NCI-H2029 treated with DMSO at 0.1 percent for 48 hours (cell line): ENCODE measurements at regions not wholly inside any gene's neighbourhood (a gene's known extent, or its start where the extent isn't known, plus 50 kb on each side); places are given as distances from the start of the nearest gene placed in this dataset.

Source experiments
- DNase-seq: peaks from one replicate; lab custom pipeline; 2025; lab: John Stamatoyannopoulos, UW

DNA sequence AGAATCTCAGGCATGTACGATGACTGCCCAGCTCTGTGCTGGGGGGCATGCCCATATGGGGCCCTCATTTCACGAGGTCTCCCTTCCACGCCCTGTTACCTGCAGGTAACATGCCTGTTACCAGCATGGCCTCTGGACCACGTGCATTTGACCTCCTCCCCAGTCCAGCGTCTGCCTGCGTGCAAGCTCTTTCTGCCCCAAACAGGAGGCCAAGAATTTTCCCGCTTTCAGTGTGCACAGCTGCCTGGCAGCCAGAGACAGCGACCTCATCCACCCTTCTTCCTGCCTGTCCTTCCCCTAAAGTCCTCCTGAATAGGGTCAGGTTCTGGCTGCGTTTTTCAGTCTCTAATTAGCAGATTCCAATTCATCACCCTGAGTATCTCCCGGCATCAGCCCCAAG, 306.5 kb upstream of the ZFHX3 start:
- DNase-seq, result no peak

- DNase-seq, result no peak
Measured at GRCh38 chr16:73350707-73351452, 303.0 kb upstream of the ZFHX3 start.

GRCh38 chr16:73347500-73348375, 299.8 kb upstream of the ZFHX3 start:
- DNase-seq, result no peak

GRCh38 chr16:73339821-73340220, 291.9 kb upstream of the ZFHX3 start:
- peak; percentile 18 for DNase-seq

DNA sequence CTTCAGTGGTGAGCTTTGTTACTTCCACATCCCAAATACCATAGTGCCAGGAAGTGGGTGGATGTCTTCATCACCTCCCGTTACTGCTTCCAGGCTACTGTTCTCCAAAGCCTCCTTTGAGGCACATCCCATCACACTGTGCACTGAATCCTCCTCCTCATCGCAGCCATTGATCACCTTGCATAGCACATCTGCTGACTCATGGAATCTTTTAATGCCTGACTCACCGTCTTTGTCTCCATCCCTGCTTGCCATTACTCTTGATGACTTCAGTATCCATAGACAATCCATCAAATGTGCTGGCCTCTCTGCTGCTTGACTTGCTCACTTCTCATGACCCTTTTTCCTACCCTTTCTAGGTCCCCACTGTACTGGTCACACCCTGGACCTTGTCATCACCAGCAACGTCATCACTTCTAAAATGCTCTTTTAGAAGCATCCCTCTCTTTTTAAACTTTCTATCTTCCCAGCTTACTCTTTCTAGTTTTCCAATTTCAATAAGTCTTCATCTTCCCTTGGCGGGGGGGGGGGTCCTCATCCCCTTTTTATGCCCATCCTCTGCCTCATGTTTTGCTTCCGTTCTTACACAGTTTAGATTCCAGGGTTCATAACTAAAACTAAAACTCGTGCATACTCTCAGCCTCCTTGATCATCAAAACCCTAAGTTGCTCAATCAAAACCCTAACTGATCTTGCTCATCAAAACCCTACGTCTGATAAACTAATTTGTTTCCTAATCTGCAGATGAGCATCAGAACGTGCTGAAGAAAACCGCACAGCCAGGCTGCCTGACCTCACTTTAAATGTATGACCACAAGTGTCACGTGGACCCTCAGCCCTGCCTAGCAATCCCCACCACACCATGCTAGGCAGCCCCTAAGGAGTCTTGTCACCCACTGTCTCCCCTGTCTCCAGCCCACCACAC, 289.7 kb upstream of the ZFHX3 start:
- no peak for DNase-seq

- DNase-seq, result no peak
Measured at GRCh38 chr16:73329358-73330286, 281.7 kb upstream of the ZFHX3 start.

GRCh38 chr16:73326770-73327470, 279.0 kb upstream of the ZFHX3 start:
- no peak for DNase-seq

GRCh38 chr16:73326221-73326620, 278.3 kb upstream of the ZFHX3 start:
- no peak for DNase-seq

DNA sequence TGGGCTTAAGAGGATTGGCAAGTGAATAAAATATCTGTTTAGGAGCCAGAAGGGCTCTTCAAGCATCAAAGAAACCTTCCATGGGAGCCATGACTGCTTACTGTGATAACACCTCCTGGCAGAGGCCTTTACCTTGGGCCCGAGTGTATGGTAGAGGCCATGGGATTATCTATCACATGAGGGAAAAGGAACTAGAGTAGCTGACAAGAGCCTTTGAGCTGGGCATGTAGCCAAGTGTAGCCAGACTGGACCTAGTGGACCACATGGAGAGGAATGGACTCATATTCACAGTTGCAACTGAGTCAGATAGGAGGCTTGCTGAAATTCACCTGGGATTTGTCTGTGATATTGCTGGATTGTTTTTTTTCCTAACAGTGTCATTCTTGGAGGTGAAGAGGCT, 276.0 kb upstream of the ZFHX3 start:
- peak; percentile 12 for DNase-seq

- no peak for DNase-seq
Measured at GRCh38 chr16:73322856-73323255, 274.9 kb upstream of the ZFHX3 start.

DNA sequence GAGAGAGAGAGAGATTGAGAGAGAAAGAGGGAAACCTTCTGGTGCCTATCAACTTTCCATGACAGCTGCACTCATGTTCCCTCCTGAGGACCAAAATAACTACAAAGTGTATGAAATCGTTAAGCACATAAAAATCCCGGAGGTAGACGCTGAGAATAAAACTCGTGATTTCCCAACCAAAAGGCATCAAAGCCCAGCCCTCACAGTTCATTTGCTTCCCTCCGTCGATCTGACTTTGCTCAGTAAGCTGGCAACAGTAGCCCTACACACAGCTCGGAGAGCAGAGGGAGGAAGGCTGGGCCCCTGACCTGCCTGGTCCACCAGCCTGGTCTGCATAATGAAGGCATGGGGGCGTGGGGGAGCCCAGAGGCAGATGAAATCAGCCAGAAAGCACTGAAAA, 273.9 kb upstream of the ZFHX3 start:
- no peak for DNase-seq

DNA sequence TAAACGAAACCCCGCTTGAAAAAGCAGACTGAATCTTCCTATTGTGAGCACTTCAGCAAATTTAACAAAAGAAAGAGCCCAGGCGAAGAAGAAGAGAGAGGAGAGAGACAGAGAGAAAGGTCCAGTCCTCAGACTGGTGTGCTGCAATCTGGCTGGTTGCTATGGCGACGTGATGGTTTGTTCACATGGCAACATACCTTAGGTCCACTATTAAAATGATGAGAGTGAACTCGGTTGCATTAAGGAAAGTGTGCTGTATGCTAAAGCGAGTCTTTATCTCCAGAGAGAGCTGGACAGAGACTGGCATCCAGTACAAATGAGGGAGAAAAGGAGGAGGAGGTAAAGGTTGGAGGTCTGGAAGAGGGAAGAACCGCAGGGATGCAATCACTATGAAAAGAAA, 271.8 kb upstream of the ZFHX3 start:
- no peak for DNase-seq

DNA sequence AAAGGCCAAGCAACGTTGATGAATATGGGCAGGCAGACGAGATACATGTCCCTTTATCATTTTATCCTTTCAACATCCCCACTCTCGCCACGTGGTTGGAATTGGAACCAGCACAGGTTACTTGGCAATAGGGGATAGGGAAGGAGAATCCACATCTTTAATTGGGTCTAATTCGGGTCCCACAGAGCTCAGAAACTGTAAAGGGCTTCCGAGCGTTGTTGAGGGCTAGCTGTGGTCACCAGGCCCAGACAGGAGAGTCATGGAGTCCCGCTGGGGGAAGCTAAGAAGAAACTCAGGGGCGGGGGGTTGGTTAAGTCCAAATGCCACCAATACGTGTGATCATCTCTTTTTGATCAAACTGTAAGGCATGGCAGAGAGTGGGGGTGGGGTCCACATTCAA, 271.3 kb upstream of the ZFHX3 start:
- DNase-seq, result no peak

DNA sequence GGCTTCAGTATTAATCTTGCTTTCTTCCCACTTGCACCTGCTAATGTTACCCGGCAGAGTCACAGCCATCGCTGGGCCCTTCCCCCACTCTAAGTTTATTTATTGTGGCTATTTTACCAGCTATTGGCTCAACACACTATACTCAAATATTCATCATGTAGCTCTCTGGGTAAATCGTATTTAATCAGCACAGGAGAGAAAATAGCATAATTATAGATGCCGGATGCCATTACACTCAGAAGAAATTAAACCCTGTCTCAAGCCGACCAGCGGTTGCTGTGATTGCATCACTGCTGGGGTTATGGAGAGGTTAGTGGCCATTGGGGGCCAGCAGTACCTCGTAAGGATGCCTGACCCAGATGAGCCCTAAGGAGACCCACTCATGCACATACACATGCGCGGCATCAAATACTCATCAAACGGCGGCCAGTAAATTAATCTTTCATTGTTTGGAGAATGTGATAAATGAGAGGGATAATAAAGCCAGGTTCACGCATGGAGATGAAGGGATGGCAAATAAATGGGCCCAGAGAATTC, 269.5 kb upstream of the ZFHX3 start:
- no peak for DNase-seq

- no peak for DNase-seq
Measured at GRCh38 chr16:73315645-73316044, 267.7 kb upstream of the ZFHX3 start.

DNA sequence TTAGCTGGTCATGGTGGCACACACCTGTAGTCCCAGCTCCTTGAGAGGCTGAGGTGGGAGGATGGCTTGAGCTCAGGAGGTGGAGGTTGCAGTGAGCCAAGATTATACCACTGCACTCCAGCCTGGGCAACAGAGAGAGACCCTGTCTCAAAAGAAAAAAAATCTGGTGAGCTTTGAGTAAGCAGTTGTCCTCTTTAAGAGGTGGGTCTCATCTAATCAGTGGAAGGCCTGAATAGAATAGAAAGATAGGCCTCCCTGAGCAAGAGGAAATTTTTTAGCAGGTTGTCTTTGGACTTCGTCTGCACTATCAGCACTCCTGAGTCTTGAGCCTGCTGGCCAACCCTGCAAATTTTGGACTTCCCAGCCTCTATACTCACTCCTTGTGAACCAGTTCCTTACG, 266.0 kb upstream of the ZFHX3 start:
- no peak for DNase-seq

GRCh38 chr16:73311857-73312723, 264.2 kb upstream of the ZFHX3 start:
- DNase-seq, result no peak

DNA sequence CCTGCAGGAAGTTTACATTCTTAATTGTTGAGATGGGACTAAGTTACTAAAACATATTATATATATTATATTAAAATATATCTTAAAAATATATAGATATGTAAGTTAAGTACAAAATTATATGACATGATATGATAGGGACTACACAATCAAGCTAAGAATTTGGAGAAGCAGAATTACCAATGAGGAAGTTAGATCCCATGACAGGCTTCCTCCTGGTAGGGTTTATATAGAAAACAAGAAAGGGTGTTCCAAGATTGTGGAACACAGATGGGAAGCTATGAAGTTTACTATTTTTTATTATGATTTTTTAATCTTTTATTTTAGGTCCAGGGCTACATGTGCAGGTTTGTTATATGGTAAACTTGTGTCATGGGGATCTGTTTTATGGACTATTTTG, 260.8 kb upstream of the ZFHX3 start:
- no peak for DNase-seq

- DNase-seq, result no peak
Measured at GRCh38 chr16:73306901-73307413, 259.0 kb upstream of the ZFHX3 start.
